ENCODE measurements at regions not wholly inside any gene's neighbourhood (a gene's known extent, or its start where the extent isn't known, plus 50 kb on each side); places are given as distances from the start of the nearest gene placed in this dataset.
A peak's percentile ranks its signal among the peaks of the same experiment; 100 is the strongest.

DNA sequence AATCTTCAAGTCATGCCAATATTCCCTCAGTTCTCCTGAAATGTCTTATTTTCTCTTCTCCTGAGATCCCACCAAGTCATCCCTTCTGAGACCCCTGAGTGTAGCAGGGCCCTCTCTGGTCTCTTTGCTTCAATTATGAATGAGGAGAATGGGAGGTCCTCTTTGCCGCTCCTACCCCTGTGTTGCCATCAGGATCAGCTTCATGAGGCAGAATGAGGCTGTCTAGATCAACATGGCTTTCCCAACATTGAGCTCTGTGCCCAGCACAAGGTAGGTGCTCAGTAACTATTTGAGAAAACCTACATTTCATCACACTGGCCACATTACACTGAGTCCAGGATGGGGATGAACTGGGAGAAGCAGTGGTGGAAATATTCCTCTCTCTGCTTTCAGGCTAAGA lies 107.2 kb downstream of the ZNF280B start:
- Histone ChIP-seq H3K27me3 (ENCODE audit: control insufficient read depth, insufficient read depth, low read length, poor library complexity, severe bottlenecking) (peaks cover 89% of the 10 kb centered on the region), H3K9me3 (ENCODE audit: control insufficient read depth, low read length) (no peaks in the 10 kb centered on the region), H3K4me1 (ENCODE audit: control insufficient read depth, insufficient read depth, low read length) (no peaks in the 10 kb centered on the region), H3K27ac (ENCODE audit: low read depth, low read length) (no peak overlapping the region), H3K36me3 (ENCODE audit: control insufficient read depth, insufficient read depth, low read length) (no peaks in the 10 kb centered on the region), H3K4me3 (ENCODE audit: low read length) (no peak overlapping the region), H3K9ac (ENCODE audit: extremely low read depth, low read length, poor library complexity, severe bottlenecking) (no peak overlapping the region)
- H3K4me1 Mint-ChIP-seq = no peaks in the 10 kb centered on the region
- TF ChIP-seq, protein P1, sequence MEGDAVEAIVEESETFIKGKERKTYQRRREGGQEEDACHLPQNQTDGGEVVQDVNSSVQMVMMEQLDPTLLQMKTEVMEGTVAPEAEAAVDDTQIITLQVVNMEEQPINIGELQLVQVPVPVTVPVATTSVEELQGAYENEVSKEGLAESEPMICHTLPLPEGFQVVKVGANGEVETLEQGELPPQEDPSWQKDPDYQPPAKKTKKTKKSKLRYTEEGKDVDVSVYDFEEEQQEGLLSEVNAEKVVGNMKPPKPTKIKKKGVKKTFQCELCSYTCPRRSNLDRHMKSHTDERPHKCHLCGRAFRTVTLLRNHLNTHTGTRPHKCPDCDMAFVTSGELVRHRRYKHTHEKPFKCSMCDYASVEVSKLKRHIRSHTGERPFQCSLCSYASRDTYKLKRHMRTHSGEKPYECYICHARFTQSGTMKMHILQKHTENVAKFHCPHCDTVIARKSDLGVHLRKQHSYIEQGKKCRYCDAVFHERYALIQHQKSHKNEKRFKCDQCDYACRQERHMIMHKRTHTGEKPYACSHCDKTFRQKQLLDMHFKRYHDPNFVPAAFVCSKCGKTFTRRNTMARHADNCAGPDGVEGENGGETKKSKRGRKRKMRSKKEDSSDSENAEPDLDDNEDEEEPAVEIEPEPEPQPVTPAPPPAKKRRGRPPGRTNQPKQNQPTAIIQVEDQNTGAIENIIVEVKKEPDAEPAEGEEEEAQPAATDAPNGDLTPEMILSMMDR (conservative IDR thresholded peaks at IDR 0.05) = no peak
- no peaks in the 10 kb centered on the region for H3K36me3 Mint-ChIP-seq (ENCODE audit: low read depth)
- DNase-seq = no peak
- WGBS, 2 experiments (ENCODE audit: insufficient coverage in 1 of 2, insufficient read length in 1 of 2) = 88% methylated on average over 1 of the region's 1 CpG; no CpG with 5 or more reads in 1 of the 2 experiments
- H3K4me3 Mint-ChIP-seq = no peak overlapping the region
- no peaks in the 10 kb centered on the region for H3K9me3 Mint-ChIP-seq
- no peak overlapping the region for H3K27ac Mint-ChIP-seq
- peaks cover 98% of the 10 kb centered on the region for H3K27me3 Mint-ChIP-seq (ENCODE audit: insufficient read depth)

DNA sequence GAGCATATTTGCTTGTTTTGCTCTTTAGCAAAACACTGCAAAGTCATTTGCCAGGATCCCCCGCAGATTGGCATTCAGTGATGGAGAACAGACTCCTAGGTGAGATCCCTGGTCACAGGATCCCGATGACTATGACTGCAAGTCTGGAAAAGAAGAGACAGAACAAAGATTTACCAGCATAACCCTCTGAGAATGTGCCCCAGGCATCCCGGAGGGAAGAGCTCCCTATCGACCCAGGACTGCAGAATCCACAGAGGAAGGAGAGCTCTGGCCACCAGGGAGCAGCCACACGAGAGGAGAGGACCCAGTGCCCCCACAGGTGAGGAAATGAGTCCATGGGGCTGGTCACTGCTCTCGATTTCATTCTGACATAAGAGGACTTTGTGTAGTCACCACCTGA lies 105.2 kb downstream of the ZNF280B start:
- Histone ChIP-seq H3K4me3 (ENCODE audit: low read length) (no peak overlapping the region), H3K4me1 (ENCODE audit: control insufficient read depth, insufficient read depth, low read length) (no peaks in the 10 kb centered on the region), H3K9me3 (ENCODE audit: control insufficient read depth, low read length) (no peaks in the 10 kb centered on the region), H3K27ac (ENCODE audit: low read depth, low read length) (no peak overlapping the region), H3K9ac (ENCODE audit: extremely low read depth, low read length, poor library complexity, severe bottlenecking) (no peak overlapping the region), H3K36me3 (ENCODE audit: control insufficient read depth, insufficient read depth, low read length) (no peaks in the 10 kb centered on the region), H3K27me3 (ENCODE audit: control insufficient read depth, insufficient read depth, low read length, poor library complexity, severe bottlenecking) (peaks cover 89% of the 10 kb centered on the region)
- Mint-ChIP-seq H3K9me3 (no peaks in the 10 kb centered on the region), H3K27me3 (ENCODE audit: insufficient read depth) (peaks cover 99% of the 10 kb centered on the region), H3K4me3 (no peak overlapping the region), H3K27ac (no peak overlapping the region), H3K36me3 (ENCODE audit: low read depth) (no peaks in the 10 kb centered on the region), H3K4me1 (no peaks in the 10 kb centered on the region)
- DNase-seq = peak; percentile 41
- 65% methylated on average over 3 to 6 of the region's 6 CpGs for WGBS, 2 experiments (ENCODE audit: insufficient coverage in 1 of 2, insufficient read length in 1 of 2)
- TF ChIP-seq, protein P1 (conservative IDR thresholded peaks at IDR 0.05) = no peak

DNA sequence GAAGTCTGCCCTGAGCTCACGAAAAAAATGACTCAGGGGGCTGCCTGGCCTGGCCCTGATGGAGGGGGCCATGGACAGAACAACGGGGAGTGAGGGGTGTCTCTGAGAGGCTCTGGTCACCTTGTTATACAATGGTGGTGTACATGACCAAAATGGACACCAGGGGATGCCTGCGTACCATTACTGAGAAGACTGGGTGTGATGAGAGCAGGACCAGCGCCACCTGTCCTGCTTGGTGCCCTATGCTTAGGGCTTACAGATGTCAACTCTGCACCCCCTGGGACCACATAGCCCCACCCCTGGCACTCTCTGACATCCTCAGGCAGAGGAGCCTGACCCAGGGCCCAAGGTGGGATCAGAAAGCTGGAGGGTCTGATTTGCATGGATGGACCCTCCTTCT lies 104.8 kb downstream of the ZNF280B start:
- Mint-ChIP-seq H3K27me3 (ENCODE audit: insufficient read depth) (peaks cover 99% of the 10 kb centered on the region), H3K4me1 (no peaks in the 10 kb centered on the region), H3K36me3 (ENCODE audit: low read depth) (no peaks in the 10 kb centered on the region), H3K27ac (no peak overlapping the region), H3K9me3 (no peaks in the 10 kb centered on the region), H3K4me3 (no peak overlapping the region)
- Histone ChIP-seq H3K27ac (ENCODE audit: low read depth, low read length) (no peak overlapping the region), H3K27me3 (ENCODE audit: control insufficient read depth, insufficient read depth, low read length, poor library complexity, severe bottlenecking) (peaks cover 89% of the 10 kb centered on the region), H3K4me3 (ENCODE audit: low read length) (no peak overlapping the region), H3K9me3 (ENCODE audit: control insufficient read depth, low read length) (no peaks in the 10 kb centered on the region), H3K4me1 (ENCODE audit: control insufficient read depth, insufficient read depth, low read length) (no peaks in the 10 kb centered on the region), H3K36me3 (ENCODE audit: control insufficient read depth, insufficient read depth, low read length) (no peaks in the 10 kb centered on the region), H3K9ac (ENCODE audit: extremely low read depth, low read length, poor library complexity, severe bottlenecking) (no peak overlapping the region)
- DNase-seq = peak; percentile 36
- TF ChIP-seq, protein P1 (conservative IDR thresholded peaks at IDR 0.05) = peak; percentile 24
- WGBS, 2 experiments (ENCODE audit: insufficient coverage in 1 of 2, insufficient read length in 1 of 2) = 83 to 86% methylated on average over 1 to 4 of the region's 4 CpGs

Data from endodermal cell (in vitro differentiated cells).